ENCODE measurements at regions not wholly inside any gene's neighbourhood (a gene's known extent, or its start where the extent isn't known, plus 50 kb on each side); places are given as distances from the start of the nearest gene placed in this dataset.
"Not testable (repeated sequence)": the region's sequence is repeated elsewhere in the genome, so short reads cannot be mapped to it uniquely, and the experiment has no call there.

GRCh38 chr13:24563087-24563486 is 50.5 kb upstream of the PARP4 start:
- FAIRE-seq, result no peak

GRCh38 chr13:24563971-24564370 is 51.4 kb upstream of the PARP4 start:
- FAIRE-seq, result peak; percentile 80

- no peak for FAIRE-seq
Measured at GRCh38 chr13:24564881-24565280, 52.3 kb upstream of the PARP4 start.

GRCh38 chr13:24567593-24567992 is 55.0 kb upstream of the PARP4 start:
- FAIRE-seq, result not testable (repeated sequence)

GRCh38 chr13:24574847-24575246 is 62.3 kb upstream of the PARP4 start:
- no peak for FAIRE-seq

- not testable (repeated sequence) for FAIRE-seq
Measured at GRCh38 chr13:24580315-24580714, 67.7 kb upstream of the PARP4 start.

GRCh38 chr13:24581578-24581977 is 69.0 kb upstream of the PARP4 start:
- FAIRE-seq, result not testable (repeated sequence)

GRCh38 chr13:24591697-24592096 is 79.1 kb upstream of the PARP4 start:
- not testable (repeated sequence) for FAIRE-seq

- not testable (repeated sequence) for FAIRE-seq
Measured at GRCh38 chr13:24597906-24598670, 82.1 kb upstream of the ATP12A start.

GRCh38 chr13:24599019-24599791 is 81.0 kb upstream of the ATP12A start:
- FAIRE-seq, result not testable (repeated sequence)

GRCh38 chr13:24605923-24606372 is 74.3 kb upstream of the ATP12A start:
- FAIRE-seq, result no peak

GRCh38 chr13:24606486-24607170 is 73.6 kb upstream of the ATP12A start:
- FAIRE-seq, result no peak

- FAIRE-seq, result no peak
Measured at GRCh38 chr13:24610956-24611355, 69.3 kb upstream of the ATP12A start.

- no peak for FAIRE-seq
Measured at GRCh38 chr13:24612726-24613125, 67.5 kb upstream of the ATP12A start.

- FAIRE-seq, result no peak
Measured at GRCh38 chr13:24613128-24613527, 67.1 kb upstream of the ATP12A start.

- no peak for FAIRE-seq
Measured at GRCh38 chr13:24613755-24614154, 66.5 kb upstream of the ATP12A start.

GRCh38 chr13:24614306-24615080 is 65.7 kb upstream of the ATP12A start:
- FAIRE-seq, result no peak

GRCh38 chr13:24615114-24615513 is 65.1 kb upstream of the ATP12A start:
- FAIRE-seq, result no peak

GRCh38 chr13:24615911-24616472 is 64.2 kb upstream of the ATP12A start:
- no peak for FAIRE-seq

- no peak for FAIRE-seq
Measured at GRCh38 chr13:24616514-24616913, 63.7 kb upstream of the ATP12A start.

- no peak for FAIRE-seq
Measured at GRCh38 chr13:24617256-24618010, 62.8 kb upstream of the ATP12A start.
